NCI-H1105 (cell line): ENCODE measurements at regions not wholly inside any gene's neighbourhood (a gene's known extent, or its start where the extent isn't known, plus 50 kb on each side); places are given as distances from the start of the nearest gene placed in this dataset.
"Not testable (repeated sequence)": the region's sequence is repeated elsewhere in the genome, so short reads cannot be mapped to it uniquely, and the experiment has no call there.

Experiments used
- DNase-seq: peaks from one replicate; lab custom pipeline; 2025; lab: John Stamatoyannopoulos, UW

DNA sequence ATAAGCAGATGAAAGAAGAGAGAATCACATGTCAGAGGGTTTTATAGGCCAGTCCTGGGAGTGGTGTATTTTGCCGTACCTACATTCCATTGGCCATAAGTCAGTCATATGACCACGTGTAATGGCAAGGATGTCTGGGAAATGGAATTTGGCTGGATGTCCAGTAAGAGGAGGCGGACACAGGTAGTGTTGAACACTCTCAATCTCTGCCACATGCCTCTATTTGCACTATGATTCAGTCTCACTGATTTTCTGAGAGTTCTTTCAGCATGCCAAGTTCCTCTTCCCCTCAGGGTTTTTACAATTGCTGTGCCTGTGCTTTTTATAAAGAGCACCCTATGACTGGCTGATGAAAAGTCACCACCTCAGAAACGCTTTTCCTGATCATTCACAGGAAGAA lies 164.2 kb upstream of the GPR101 start:
- no peak for DNase-seq

GRCh38 chrX:137195991-137196390 lies 162.2 kb upstream of the GPR101 start:
- DNase-seq: no peak

GRCh38 chrX:137195296-137195695 lies 161.5 kb upstream of the GPR101 start:
- no peak for DNase-seq

DNA sequence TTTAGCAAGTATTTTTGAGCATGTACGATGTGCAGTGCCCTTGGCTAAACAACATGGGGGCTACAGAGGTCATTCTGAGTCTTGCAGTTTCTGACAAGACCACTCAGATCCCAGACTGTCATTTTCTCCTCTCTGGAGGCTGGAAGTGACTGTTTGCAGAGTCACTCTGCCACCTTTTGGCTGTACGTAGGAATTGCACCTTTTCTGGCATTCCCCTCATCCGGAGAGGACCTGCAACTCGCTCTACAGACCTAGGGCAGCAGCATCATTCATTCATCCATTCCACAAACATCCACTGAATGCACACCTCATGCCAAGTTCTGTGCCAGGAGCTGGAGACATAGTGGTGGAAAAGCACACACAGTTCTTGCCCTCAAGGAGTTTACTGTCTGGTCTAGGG lies 160.4 kb upstream of the GPR101 start:
- no peak for DNase-seq

DNA sequence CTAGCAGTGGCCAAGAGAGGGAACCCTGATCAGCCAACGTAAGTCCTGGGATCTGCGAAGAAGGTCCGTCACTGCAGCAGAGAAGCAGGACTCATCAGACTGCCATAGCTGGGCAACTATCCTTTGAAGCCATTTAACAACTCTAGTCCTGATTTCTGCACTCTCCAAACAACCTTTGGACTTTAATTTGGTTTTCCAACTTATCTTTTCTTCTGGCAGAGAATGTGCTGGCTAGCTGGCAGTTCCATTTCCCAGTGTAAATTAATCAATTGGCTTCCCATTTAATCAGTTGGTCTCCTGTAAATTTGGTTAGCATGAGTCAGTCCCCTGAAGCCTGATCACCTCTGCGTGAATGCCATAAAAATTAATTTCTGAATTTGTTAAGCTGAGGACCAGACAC lies 153.7 kb upstream of the GPR101 start:
- DNase-seq: no peak

DNA sequence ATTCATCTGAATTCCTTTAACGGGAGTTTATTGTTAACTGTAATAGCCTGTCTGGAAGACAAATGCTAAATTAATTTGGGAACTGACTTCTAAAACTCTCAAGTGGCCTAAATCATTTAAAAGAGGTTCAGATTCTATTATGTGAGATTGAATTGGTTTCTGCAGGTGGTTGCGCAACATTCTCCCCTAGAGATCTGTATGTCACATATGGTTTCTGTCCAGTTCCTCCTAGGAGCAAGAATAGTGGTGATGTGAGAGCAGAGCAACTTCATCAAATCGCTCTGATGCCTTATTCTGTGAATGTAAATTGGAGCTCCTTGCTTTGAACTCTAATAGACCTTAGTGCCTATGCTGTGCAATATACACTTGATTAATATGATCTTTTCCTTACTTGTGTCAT lies 144.6 kb upstream of the GPR101 start:
- DNase-seq: no peak

GRCh38 chrX:137172317-137172948 lies 138.6 kb upstream of the GPR101 start:
- no peak for DNase-seq

GRCh38 chrX:137171626-137172025 lies 137.8 kb upstream of the GPR101 start:
- DNase-seq: no peak

- DNase-seq: no peak
Measured at GRCh38 chrX:137166591-137166990, 132.8 kb upstream of the GPR101 start.

- DNase-seq: no peak
Measured at GRCh38 chrX:137164329-137164728, 130.5 kb upstream of the GPR101 start.

- no peak for DNase-seq
Measured at GRCh38 chrX:137151403-137151802, 117.6 kb upstream of the GPR101 start.

DNA sequence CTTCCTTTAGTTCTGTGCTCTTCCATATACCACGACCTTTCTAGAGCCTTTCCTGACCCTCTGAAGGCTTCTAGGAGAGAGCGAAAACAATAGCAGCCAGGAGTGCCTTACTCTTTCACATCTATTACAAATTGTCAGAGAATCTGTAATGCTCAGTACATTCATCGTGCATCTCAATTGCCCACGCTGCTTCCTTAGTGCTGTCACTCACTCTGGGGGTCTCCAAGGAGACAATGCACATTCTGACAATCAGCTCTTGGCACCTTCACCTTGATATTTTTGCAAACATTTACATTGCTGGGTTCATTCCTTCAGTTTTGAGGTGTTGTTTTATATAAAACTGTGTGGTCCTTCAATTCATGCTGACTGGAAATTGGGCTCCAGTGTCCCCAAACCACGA lies 110.1 kb upstream of the GPR101 start:
- DNase-seq: no peak

DNA sequence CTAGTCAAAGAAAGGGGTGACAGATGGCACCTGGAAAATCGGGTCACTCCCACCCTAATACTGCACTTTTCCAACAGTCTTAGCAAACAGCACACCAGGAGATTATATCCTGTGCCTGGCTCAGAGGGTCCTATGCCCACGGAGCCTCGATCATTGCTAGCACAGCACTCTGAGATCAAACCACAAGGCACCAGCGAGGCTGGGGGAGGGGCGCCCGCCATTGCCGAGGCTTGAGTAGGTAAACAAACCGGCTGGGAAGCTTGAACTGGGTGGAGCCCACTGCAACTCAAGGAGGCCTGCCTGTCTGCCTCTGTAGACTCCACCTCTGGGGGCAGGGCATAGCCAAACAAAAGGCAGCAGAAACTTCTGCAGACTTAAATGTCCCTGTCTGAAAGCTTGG lies 88.9 kb upstream of the GPR101 start:
- not testable (repeated sequence) for DNase-seq

GRCh38 chrX:137119049-137119448 lies 85.3 kb upstream of the GPR101 start:
- no peak for DNase-seq

- no peak for DNase-seq
Measured at GRCh38 chrX:137118536-137118935, 84.7 kb upstream of the GPR101 start.

DNA sequence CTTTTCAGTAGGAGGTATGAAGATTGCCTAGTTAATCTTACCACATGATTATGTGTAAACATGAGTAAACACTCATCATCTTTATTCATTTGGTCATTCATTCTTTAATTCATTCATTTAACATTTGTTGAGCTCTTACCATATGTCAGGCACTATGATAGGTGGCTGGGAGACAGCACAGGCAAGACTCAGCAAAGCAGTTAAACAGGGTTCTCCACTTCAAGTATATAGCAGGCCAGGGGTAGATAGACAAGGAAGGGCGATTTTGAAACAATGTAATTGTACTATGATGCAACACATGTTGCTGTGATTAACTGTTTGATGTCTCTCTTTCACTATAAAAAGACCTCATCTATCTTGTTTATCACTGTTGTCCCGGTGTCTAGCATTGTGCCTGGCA lies 84.3 kb upstream of the GPR101 start:
- DNase-seq: no peak

GRCh38 chrX:137107877-137108276 lies 74.1 kb upstream of the GPR101 start:
- not testable (repeated sequence) for DNase-seq

DNA sequence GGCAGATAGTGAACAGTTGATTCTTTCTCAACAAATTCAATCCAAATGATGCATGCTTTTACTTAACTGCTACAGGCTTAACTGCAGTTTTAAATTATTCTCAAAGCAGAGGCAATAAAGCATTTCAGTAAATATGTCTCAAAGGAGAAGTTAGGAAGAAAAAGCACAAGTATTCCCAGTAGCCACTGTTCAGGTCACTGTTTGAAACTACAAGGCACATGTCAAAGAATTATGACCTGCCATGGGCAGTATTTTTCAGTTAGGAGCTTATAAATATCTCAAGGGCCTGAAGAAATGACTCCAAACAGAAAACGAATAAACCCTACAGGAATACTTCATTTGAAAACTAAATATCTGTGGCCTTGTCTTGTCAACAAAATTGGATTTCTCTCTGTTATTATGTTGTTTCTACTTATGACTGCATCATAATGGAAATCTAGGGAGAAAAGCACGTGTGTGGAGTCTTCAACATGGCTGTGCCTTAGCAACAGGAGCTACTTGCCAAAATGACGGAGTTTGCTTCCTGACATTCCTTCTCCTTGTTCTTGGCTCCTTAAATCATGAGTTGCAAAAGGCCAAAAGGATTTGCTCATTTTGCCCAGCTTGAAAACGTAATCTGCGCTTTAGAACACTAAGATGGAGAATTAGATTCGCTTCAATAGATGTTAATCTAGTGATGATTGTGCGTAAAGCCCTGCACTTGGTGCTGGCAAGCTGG lies 67.6 kb upstream of the GPR101 start:
- DNase-seq: no peak
